SU-DHL-6 (cell line): ENCODE measurements at regions not wholly inside any gene's neighbourhood (a gene's known extent, or its start where the extent isn't known, plus 50 kb on each side); places are given as distances from the start of the nearest gene placed in this dataset.
"Not testable (repeated sequence)": the region's sequence is repeated elsewhere in the genome, so short reads cannot be mapped to it uniquely, and the experiment has no call there.

Experiments used
- H2AFZ ChIP-seq: fragments of 200-600 bp; sonication (generic); 2 replicates; pipeline ENCODE4 v1.6.1; 2014; ENCODE audit warnings: low read depth, mild to moderate bottlenecking, moderate library complexity, mixed read lengths, antibody characterized with exemption, low read length; ENCODE audit not compliant: severe bottlenecking
- H3F3A ChIP-seq: fragments of 200-600 bp; shearing (Covaris generic); 2 replicates; pipeline ENCODE4 v1.6.0; 2016; ENCODE audit warnings: antibody characterized with exemption, mild to moderate bottlenecking; ENCODE audit not compliant: insufficient read depth
- H3K27ac ChIP-seq: fragments of 200-600 bp; sonication (generic); 2 replicates; pipeline ENCODE4 v1.5.1; 2016; ENCODE audit warnings: low read depth, mild to moderate bottlenecking, low read length, moderate library complexity, mixed read lengths
- H3K27me3 ChIP-seq: fragments of 200-600 bp; sonication (generic), shearing (Covaris generic); 2 replicates; pipeline ENCODE4 v1.6.0; 2014; ENCODE audit warnings: mild to moderate bottlenecking, low read length
- H3K36me3 ChIP-seq: fragments of 200-600 bp; sonication (generic); 2 replicates; pipeline ENCODE4 v1.6.1; 2014; ENCODE audit warnings: mild to moderate bottlenecking, low read length, mixed read lengths
- H3K4me2 ChIP-seq: fragments of 300-600, 200-600 bp; shearing (Covaris generic), sonication (generic); 2 replicates; pipeline ENCODE4 v1.6.0; 2014; ENCODE audit warnings: low read length, low read depth, mild to moderate bottlenecking; ENCODE audit not compliant: poor library complexity, severe bottlenecking
- H3K4me3 ChIP-seq: fragments of 200-600 bp; sonication (generic); 2 replicates; pipeline ENCODE4 v1.5.1; 2014; ENCODE audit warnings: antibody characterized with exemption, low read length, mild to moderate bottlenecking, mixed read lengths; ENCODE audit not compliant: insufficient read depth, poor library complexity, severe bottlenecking
- H3K79me2 ChIP-seq: fragments of 200-600 bp; sonication (generic); 2 replicates; pipeline ENCODE4 v1.6.1; 2014; ENCODE audit warnings: mild to moderate bottlenecking, low read length, moderate library complexity; ENCODE audit not compliant: insufficient read depth
- H3K9ac ChIP-seq: fragments of 200-600 bp; sonication (generic); 2 replicates; pipeline ENCODE4 v1.7.0; 2014; ENCODE audit warnings: mild to moderate bottlenecking, low read length
- H3K9me2 ChIP-seq: fragments of 200-600 bp; sonication (generic); replicated peaks from 2 replicates; pipeline ENCODE4 v1.6.1; 2014; ENCODE audit warnings: low read length; ENCODE audit not compliant: insufficient read depth
- H3K9me3 ChIP-seq: fragments of 200-600 bp; sonication (generic); 2 replicates; pipeline ENCODE4 v1.6.1; 2014; ENCODE audit warnings: low read length, mixed read lengths; ENCODE audit not compliant: insufficient read depth
- H4K20me1 ChIP-seq: fragments of 200-600 bp; sonication (generic); 2 replicates; pipeline ENCODE4 v1.6.1; 2014; ENCODE audit warnings: low read depth, mild to moderate bottlenecking, antibody characterized with exemption, low read length, moderate library complexity, mixed read lengths
- EZH2phosphoT487 ChIP-seq: fragments of 200-600 bp; sonication (generic), shearing (Covaris generic); conservative IDR thresholded peaks from 2 replicates; pipeline ENCODE4 v1.6.1; 2018; ENCODE audit warnings: mild to moderate bottlenecking, antibody characterized with exemption, low read length, moderate library complexity, mixed read lengths
- TF ChIP-seq, protein P1 (sequence below): fragments of 200-600 bp; sonication (generic); IDR thresholded peaks from one replicate; pipeline ENCODE4 v1.5.1; 2017; ENCODE audit warnings: antibody characterized with exemption, mild to moderate bottlenecking, low read length, moderate library complexity; ENCODE audit not compliant: insufficient read depth, poor library complexity, severe bottlenecking

GRCh38 chr11:92045301-92045700, 179.3 kb upstream of the FAT3 start:
- H3F3A ChIP-seq, result no peaks in the 10 kb centered on the region
- H3K27ac ChIP-seq, result no peak overlapping the region
- H3K9ac ChIP-seq, result no peak overlapping the region
- H3K4me3 ChIP-seq, result no peak overlapping the region
- no peak overlapping the region for H3K4me2 ChIP-seq
- no peaks in the 10 kb centered on the region for H3K79me2 ChIP-seq
- H3K9me2 ChIP-seq, result no peaks in the 10 kb centered on the region
- TF ChIP-seq, protein P1, sequence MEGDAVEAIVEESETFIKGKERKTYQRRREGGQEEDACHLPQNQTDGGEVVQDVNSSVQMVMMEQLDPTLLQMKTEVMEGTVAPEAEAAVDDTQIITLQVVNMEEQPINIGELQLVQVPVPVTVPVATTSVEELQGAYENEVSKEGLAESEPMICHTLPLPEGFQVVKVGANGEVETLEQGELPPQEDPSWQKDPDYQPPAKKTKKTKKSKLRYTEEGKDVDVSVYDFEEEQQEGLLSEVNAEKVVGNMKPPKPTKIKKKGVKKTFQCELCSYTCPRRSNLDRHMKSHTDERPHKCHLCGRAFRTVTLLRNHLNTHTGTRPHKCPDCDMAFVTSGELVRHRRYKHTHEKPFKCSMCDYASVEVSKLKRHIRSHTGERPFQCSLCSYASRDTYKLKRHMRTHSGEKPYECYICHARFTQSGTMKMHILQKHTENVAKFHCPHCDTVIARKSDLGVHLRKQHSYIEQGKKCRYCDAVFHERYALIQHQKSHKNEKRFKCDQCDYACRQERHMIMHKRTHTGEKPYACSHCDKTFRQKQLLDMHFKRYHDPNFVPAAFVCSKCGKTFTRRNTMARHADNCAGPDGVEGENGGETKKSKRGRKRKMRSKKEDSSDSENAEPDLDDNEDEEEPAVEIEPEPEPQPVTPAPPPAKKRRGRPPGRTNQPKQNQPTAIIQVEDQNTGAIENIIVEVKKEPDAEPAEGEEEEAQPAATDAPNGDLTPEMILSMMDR, result no peak
- TF ChIP-seq EZH2phosphoT487, result no peak
- H3K36me3 ChIP-seq, result no peaks in the 10 kb centered on the region
- no peaks in the 10 kb centered on the region for H3K9me3 ChIP-seq
- no peaks in the 10 kb centered on the region for H4K20me1 ChIP-seq
- no peaks in the 10 kb centered on the region for H3K27me3 ChIP-seq
- H2AFZ ChIP-seq, result no peak overlapping the region

DNA sequence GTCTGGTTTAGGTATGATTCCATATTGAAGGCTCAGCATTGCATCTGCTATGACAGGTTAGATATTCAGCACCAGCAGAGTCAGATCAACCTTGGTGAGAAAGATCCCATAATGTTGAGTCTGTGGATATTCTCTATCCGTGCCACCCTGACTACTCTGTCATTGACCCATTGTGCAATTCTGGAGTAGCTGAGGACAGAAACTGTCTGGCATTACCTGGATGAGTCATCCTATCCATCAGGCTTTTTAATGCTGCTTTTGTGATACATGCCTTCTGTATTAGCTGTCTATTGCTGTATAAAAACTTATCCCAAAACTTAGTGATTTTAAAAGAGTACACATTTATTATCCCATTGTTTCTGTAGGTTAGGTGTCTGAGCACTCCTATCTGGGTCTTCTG, 189.1 kb upstream of the FAT3 start:
- Histone ChIP-seq H3K9me2 (0 out of 2 replicates have a peak, but pooled peaks cover 4% of the 10 kb centered on the region), H3K9ac (no peak overlapping the region), H2AFZ (no peak overlapping the region), H4K20me1 (no peaks in the 10 kb centered on the region), H3K27ac (no peak overlapping the region), H3K4me2 (no peak overlapping the region), H3K4me3 (no peak overlapping the region), H3K9me3 (no peaks in the 10 kb centered on the region), H3F3A (no peaks in the 10 kb centered on the region), H3K79me2 (no peaks in the 10 kb centered on the region), H3K27me3 (no peaks in the 10 kb centered on the region), H3K36me3 (no peaks in the 10 kb centered on the region)
- no peak for TF ChIP-seq EZH2phosphoT487

DNA sequence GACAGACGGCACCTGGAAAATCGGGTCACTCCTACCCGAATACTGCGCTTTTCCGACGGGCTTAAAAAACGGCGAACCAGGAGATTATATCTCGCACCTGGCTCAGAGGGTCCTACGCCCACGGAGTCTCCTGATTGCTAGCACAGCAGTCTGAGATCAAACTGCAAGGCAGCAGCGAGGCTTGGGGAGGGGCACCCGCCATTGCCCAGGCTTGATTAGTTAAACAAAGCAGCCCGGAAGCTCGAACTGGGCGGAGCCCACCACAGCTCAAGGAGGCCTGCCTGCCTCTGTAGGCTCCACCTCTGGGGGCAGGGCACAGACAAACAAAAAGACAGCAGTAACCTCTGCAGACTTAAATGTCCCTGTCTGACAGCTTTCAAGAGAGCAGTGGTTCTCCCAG, 197.5 kb upstream of the FAT3 start:
- not testable (repeated sequence) for H4K20me1 ChIP-seq, H3K9me2 ChIP-seq, H3K9me3 ChIP-seq, H3K4me2 ChIP-seq, H3F3A ChIP-seq, H3K79me2 ChIP-seq, H3K4me3 ChIP-seq, H3K36me3 ChIP-seq, H2AFZ ChIP-seq, H3K27ac ChIP-seq, H3K27me3 ChIP-seq, H3K9ac ChIP-seq

DNA sequence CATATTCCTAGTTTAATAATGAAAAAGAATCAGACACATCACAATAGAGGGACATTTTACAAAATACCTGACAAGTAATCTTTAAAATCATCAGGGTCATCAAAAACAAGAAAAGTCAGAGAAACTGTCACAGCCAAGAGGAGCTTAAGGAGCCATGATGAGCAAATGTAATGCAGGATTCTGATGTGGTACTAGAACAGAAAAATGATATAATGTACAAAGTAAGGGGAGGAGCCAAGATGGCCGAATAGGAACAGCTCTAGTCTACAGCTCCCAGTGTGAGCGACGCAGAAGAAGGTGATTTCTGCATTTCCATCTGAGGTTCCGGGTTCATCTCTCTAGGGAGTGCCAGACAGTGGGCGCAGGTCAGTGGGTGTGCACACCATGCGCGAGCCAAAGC, 198.0 kb upstream of the FAT3 start:
- Histone ChIP-seq H3K9me3 (no peaks in the 10 kb centered on the region), H3K79me2 (no peaks in the 10 kb centered on the region), H3K36me3 (no peaks in the 10 kb centered on the region), H3K27ac (no peak overlapping the region), H3K9ac (no peak overlapping the region), H3F3A (no peaks in the 10 kb centered on the region), H3K4me2 (no peak overlapping the region), H2AFZ (no peak overlapping the region), H4K20me1 (no peaks in the 10 kb centered on the region), H3K27me3 (no peaks in the 10 kb centered on the region), H3K4me3 (no peak overlapping the region), H3K9me2 (no peaks in the 10 kb centered on the region)
- TF ChIP-seq, protein P1, result no peak
- no peak for TF ChIP-seq EZH2phosphoT487
